Heart left ventricle (tissue), 16 donors: ENCODE measurements at regions not wholly inside any gene's neighbourhood (a gene's known extent, or its start where the extent isn't known, plus 50 kb on each side); places are given as distances from the start of the nearest gene placed in this dataset.

Experiments
- ATAC-seq, 4 donors: fragments of 200-7000 bp; cut with Tn5 transposase; one replicate each; pipeline ENCODE4 v1.9.1; 2020 to 2022; ENCODE audit warnings: moderate library complexity in 4 of 4, mild to moderate bottlenecking in 3 of 4, moderate number of reproducible peaks in 1 of 4
- DNase-seq, 5 donors: peaks; one replicate each; pipeline ENCODE4 v3.0.0-alpha.2; 2020
- H3K27ac ChIP-seq, 12 donors: fragments of 200-600 bp; sonication (generic) in 4 of 12; one replicate each; pipeline versions ENCODE4 v1.5.0 to v1.8.0; 2016 to 2022; ENCODE audit warnings: mild to moderate bottlenecking in 2 of 12
- H3K27me3 ChIP-seq, 9 donors: fragments of 200-600 bp; sonication (generic) in 2 of 9; one replicate each; pipeline versions ENCODE4 v1.5.1 to v1.8.0; 2016 to 2022; ENCODE audit warnings: mild to moderate bottlenecking in 3 of 9
- H3K36me3 ChIP-seq, 9 donors: fragments of 200-600 bp; sonication (generic) in 2 of 9; one replicate each; pipeline versions ENCODE4 v1.5.0 to v1.8.0; 2018 to 2022; ENCODE audit warnings: mild to moderate bottlenecking in 2 of 9
- H3K4me1 ChIP-seq, 12 donors: fragments of 200-600 bp; sonication (generic) in 4 of 12; one replicate each; pipeline versions ENCODE4 v1.5.0 to v1.8.0; 2016 to 2022; ENCODE audit warnings: mild to moderate bottlenecking in 3 of 12
- H3K4me3 ChIP-seq, 12 donors: fragments of 200-600 bp; sonication (generic) in 4 of 12; one replicate each; pipeline versions ENCODE4 v1.5.0 to v1.8.0; 2017 to 2022; ENCODE audit warnings: mild to moderate bottlenecking in 9 of 12, moderate library complexity in 4 of 12
- H3K9me3 ChIP-seq, 12 donors: fragments of 200-600 bp; sonication (generic) in 4 of 12; one replicate each; pipeline versions ENCODE4 v1.5.0 to v1.8.0; 2016 to 2022; ENCODE audit warnings: mild to moderate bottlenecking in 1 of 12
- CTCF ChIP-seq, 12 donors: fragments of 200-600 bp; sonication (generic) in 4 of 12; IDR thresholded peaks; one replicate each; pipeline versions ENCODE4 v1.5.0 to v1.8.0; 2018 to 2022; ENCODE audit warnings: antibody characterized with exemption in 12 of 12, mild to moderate bottlenecking in 5 of 12
- POLR2A ChIP-seq, 2 donors: fragments of 450-650 bp; IDR thresholded peaks; one replicate each; pipeline ENCODE4 v1.6.1; 2017; ENCODE audit warnings: antibody characterized with exemption in 2 of 2, mild to moderate bottlenecking in 2 of 2, moderate library complexity in 2 of 2
- WGBS, 4 donors: extraction: QIAGEN DNeasy Blood & Tissue Kit in 2 of 4; methylation state at CpG; one replicate each; pipeline versions ENCODE4 v1.1.5 to v1.1.7; 2013 to 2018; 5-methylcytosine and 5-hydroxymethylcytosine counted together
- intact Hi-C, 10 donors: fragments of 100-400 bp; cut with DNase I; formaldehyde crosslinking; loops; one replicate each; pipeline versions ENCODE4 v1.11.1 to v1.14.2; 2022
- donor health status: ischemic (EF 13 %, LVEDD 7.1; RV severe dilation, severe dysfunction).
- donor health status: healthy with polysubstance abuse.
- donor health status: DM: no; HTN: yes; CAD: no.
- donor health status: DM: no; HTN: no; CAD: no.
- donor health status: ischemic (EF 25% LVEDD 6.9; RV normal size, moderate dysfunction).
- donor health status: ischemic (EF 25% LVEDD 5.7; RV mildly dilated, moderate dysfunction).
- donor health status: healthy.
- donor health status: DM: yes; HTN: yes; CAD: no.
- donor health status: ischemic (EF 35%, LVEDD 5.7; RV mildly dilated, moderate dysfunction).
- donor health status: nonischemic (EF 11% LVEDD 7.7; RV severe dilation, severe dysfunction).
- donor health status: DM: yes; HTN: yes; CAD: no.
- donor health status: PGD.
- donor health status: ischemic (EF 29% LVEDD 5.4; RV normal size, mild dysfunction).
- donor health status: nonischemic (EF 23%, LVEDD 6.1; RV moderate dilation, normal function).

DNA sequence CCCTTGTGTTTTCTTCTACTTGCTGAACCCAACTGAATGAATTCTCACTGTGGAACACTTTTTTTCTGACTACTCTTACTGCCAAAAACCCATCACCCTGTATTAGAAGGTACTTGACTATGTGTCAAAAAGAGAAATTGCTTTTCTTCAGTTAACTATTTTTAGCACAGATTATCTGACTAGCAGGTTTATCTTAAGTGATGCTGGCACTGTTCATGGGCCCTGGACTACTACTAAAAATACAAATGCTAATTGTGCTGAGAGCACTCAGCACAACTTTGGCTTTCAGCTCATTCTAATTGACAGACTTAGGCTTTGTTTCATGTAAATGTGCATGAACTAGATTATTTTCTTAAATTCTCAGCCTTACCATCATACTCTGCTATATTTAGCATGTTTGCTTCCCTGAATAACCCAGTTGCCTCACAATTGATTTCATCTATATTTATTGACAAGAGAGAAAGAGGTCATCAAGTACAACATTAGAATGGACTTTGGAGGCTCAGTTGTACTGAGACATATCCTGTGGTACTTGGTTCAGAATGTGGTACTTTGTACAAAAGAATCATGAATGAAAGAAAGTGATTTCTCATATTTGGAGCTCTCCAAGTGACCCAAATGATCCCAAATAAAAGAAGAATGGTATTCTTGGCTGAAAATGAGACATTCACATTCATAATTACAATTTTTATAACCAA lies 478.3 kb downstream of the KCNA4 start:
- peaks cover 0 to 17% (median 0%) of the 10 kb centered on the region in 12 donors for H3K4me1 ChIP-seq
- no peaks in the 10 kb centered on the region for H3K27me3 ChIP-seq
- DNase-seq (peak in 4 of 5 donors; percentile 27 to 42 (median 34)), ATAC-seq (peak; percentile 93 to 97 (median 96))
- no peaks in the 10 kb centered on the region for H3K9me3 ChIP-seq
- intact Hi-C loops = loop anchor here in 3 of 10 donors (5.0 to 10.0 kb wide), 3 partner anchors 84 to 239 kb away; no protein-coding TSS in a partner anchor
- no peak for TF ChIP-seq POLR2A (IDR thresholded peaks at IDR 0.05)
- no peak for TF ChIP-seq CTCF (IDR thresholded peaks at IDR 0.05)
- no peak overlapping the region for H3K4me3 ChIP-seq
- peak overlapping the region in 11 of 12 donors; percentile 17 to 72 (median 56) for H3K27ac ChIP-seq
- no peaks in the 10 kb centered on the region for H3K36me3 ChIP-seq

DNA sequence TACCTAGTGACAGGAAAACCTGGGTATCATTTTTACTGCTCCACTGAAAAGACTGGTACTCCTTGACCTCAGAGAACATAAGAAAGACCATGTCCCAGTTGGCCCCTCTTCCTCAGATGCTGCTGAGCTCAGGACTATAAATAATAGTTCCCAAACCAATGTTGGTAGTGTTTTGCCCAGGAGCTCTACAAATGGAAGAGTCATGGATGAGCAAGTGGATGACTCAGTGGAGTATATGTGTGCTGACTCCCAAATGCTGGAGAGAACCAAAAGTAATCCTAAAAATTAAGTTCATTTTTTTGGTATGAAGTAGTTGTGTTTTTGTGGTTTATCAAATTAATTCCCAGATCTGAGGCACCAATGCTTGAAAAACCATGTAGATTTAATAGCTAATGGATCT lies 482.0 kb downstream of the KCNA4 start:
- Histone ChIP-seq H3K9me3 (no peaks in the 10 kb centered on the region), H3K4me3 (no peak overlapping the region), H3K27ac (no peak overlapping the region), H3K27me3 (no peaks in the 10 kb centered on the region), H3K4me1 (peaks cover 0 to 14% (median 0%) of the 10 kb centered on the region in 12 donors), H3K36me3 (no peaks in the 10 kb centered on the region)
- intact Hi-C loops = loop anchor here in 3 of 10 donors (5.0 to 10.0 kb wide), 3 partner anchors 80 to 242 kb away; no protein-coding TSS in a partner anchor
- no peak for ATAC-seq
- no peak for TF ChIP-seq POLR2A (IDR thresholded peaks at IDR 0.05)
- no peak for TF ChIP-seq CTCF (IDR thresholded peaks at IDR 0.05)
- DNase-seq = no peak

GRCh38 chr11:29530961-29531360 lies 485.9 kb downstream of the KCNA4 start:
- H3K9me3 ChIP-seq = peaks cover 0 to 22% (median 0%) of the 10 kb centered on the region in 12 donors
- no peak overlapping the region for H3K4me3 ChIP-seq
- ATAC-seq = no peak
- intact Hi-C loops = loop anchor here in 3 of 10 donors (10.0 kb wide), 2 partner anchors 76 to 244 kb away; no protein-coding TSS in a partner anchor
- WGBS, 4 donors = 67 to 88% (median 72%) methylated on average over 2 of the region's 2 CpGs
- no peak for TF ChIP-seq CTCF (IDR thresholded peaks at IDR 0.05)
- TF ChIP-seq POLR2A (IDR thresholded peaks at IDR 0.05) = no peak
- H3K27me3 ChIP-seq = no peaks in the 10 kb centered on the region
- no peak for DNase-seq
- H3K36me3 ChIP-seq = no peaks in the 10 kb centered on the region
- H3K4me1 ChIP-seq = peaks cover 0 to 2% (median 0%) of the 10 kb centered on the region in 12 donors
- H3K27ac ChIP-seq = no peak overlapping the region

DNA sequence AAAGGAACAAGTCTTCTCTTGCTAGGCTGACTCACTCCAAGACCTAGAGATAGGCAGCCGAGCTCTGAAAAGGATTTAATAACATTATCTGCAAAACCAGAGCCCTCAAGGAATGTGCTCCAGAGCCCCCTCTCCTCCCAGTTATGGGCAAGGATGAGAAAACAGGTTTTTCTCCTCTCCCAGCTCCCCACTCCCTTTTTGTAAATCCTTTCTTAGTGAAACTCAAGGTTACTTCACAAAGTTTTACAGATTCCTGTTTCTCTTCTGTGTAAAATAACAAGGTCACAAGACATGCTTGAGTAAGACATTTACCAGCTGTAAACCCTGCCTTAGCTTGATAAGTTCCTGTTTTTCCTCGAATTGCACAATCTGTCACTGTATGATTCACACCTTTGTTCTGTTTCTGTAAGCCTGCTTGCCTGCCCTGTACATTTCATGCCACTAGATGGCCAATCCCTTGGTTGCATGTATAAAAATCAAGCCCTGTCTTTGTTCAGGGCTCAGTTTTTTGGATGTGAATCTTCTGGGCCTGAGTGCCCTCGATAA lies 489.4 kb downstream of the KCNA4 start:
- H3K36me3 ChIP-seq = no peaks in the 10 kb centered on the region
- TF ChIP-seq POLR2A (IDR thresholded peaks at IDR 0.05) = no peak
- TF ChIP-seq CTCF (IDR thresholded peaks at IDR 0.05) = peak in 11 of 12 donors; percentile 5 to 45 (median 20)
- H3K4me3 ChIP-seq = no peak overlapping the region
- H3K27me3 ChIP-seq = no peaks in the 10 kb centered on the region
- intact Hi-C loops = no loop called here
- peaks cover 0 to 22% (median 0%) of the 10 kb centered on the region in 12 donors for H3K9me3 ChIP-seq
- 49 to 54% (median 51%) methylated on average over 3 of the region's 3 CpGs for WGBS, 4 donors
- peak overlapping the region in 1 of 12 donors; percentile 54 for H3K27ac ChIP-seq
- ATAC-seq (peak in 2 of 4 donors; percentile 53 to 59), DNase-seq (no peak)
- no peaks in the 10 kb centered on the region for H3K4me1 ChIP-seq
